ENCODE measurements at regions not wholly inside any gene's neighbourhood (a gene's known extent, or its start where the extent isn't known, plus 50 kb on each side); places are given as distances from the start of the nearest gene placed in this dataset.

GRCh38 chr16:82476786-82477185 is 150.0 kb upstream of the CDH13 start:
- TF ChIP-seq GABPA (IDR thresholded peaks at IDR 0.05; ENCODE audit: low read depth): no peak
- TF ChIP-seq, protein P1, sequence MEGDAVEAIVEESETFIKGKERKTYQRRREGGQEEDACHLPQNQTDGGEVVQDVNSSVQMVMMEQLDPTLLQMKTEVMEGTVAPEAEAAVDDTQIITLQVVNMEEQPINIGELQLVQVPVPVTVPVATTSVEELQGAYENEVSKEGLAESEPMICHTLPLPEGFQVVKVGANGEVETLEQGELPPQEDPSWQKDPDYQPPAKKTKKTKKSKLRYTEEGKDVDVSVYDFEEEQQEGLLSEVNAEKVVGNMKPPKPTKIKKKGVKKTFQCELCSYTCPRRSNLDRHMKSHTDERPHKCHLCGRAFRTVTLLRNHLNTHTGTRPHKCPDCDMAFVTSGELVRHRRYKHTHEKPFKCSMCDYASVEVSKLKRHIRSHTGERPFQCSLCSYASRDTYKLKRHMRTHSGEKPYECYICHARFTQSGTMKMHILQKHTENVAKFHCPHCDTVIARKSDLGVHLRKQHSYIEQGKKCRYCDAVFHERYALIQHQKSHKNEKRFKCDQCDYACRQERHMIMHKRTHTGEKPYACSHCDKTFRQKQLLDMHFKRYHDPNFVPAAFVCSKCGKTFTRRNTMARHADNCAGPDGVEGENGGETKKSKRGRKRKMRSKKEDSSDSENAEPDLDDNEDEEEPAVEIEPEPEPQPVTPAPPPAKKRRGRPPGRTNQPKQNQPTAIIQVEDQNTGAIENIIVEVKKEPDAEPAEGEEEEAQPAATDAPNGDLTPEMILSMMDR (IDR thresholded peaks at IDR 0.05; ENCODE audit: insufficient read depth, low read length): no peak
- TF ChIP-seq, protein P2, sequence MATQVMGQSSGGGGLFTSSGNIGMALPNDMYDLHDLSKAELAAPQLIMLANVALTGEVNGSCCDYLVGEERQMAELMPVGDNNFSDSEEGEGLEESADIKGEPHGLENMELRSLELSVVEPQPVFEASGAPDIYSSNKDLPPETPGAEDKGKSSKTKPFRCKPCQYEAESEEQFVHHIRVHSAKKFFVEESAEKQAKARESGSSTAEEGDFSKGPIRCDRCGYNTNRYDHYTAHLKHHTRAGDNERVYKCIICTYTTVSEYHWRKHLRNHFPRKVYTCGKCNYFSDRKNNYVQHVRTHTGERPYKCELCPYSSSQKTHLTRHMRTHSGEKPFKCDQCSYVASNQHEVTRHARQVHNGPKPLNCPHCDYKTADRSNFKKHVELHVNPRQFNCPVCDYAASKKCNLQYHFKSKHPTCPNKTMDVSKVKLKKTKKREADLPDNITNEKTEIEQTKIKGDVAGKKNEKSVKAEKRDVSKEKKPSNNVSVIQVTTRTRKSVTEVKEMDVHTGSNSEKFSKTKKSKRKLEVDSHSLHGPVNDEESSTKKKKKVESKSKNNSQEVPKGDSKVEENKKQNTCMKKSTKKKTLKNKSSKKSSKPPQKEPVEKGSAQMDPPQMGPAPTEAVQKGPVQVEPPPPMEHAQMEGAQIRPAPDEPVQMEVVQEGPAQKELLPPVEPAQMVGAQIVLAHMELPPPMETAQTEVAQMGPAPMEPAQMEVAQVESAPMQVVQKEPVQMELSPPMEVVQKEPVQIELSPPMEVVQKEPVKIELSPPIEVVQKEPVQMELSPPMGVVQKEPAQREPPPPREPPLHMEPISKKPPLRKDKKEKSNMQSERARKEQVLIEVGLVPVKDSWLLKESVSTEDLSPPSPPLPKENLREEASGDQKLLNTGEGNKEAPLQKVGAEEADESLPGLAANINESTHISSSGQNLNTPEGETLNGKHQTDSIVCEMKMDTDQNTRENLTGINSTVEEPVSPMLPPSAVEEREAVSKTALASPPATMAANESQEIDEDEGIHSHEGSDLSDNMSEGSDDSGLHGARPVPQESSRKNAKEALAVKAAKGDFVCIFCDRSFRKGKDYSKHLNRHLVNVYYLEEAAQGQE (IDR thresholded peaks at IDR 0.05; ENCODE audit: insufficient replicate concordance, low read depth): no peak
- TF ChIP-seq POLR2AphosphoS5 (IDR thresholded peaks at IDR 0.05; ENCODE audit: low read depth): no peak
